Ishikawa (cell line): ENCODE measurements at regions not wholly inside any gene's neighbourhood (a gene's known extent, or its start where the extent isn't known, plus 50 kb on each side); places are given as distances from the start of the nearest gene placed in this dataset.

Experiments
- CEBPB ChIP-seq: IDR thresholded peaks from 2 replicates; pipeline ENCODE4 v1.6.1; 2012
- CREB1 ChIP-seq: IDR thresholded peaks from 2 replicates; pipeline ENCODE4 v1.6.1; 2012; ENCODE audit warnings: low read depth
- EGR1 ChIP-seq: IDR thresholded peaks from 2 replicates; pipeline ENCODE4 v1.6.1; 2012
- EP300 ChIP-seq: IDR thresholded peaks from 2 replicates; pipeline ENCODE4 v1.6.1; 2012; ENCODE audit warnings: borderline replicate concordance
- FOXM1 ChIP-seq: IDR thresholded peaks from 2 replicates; pipeline ENCODE4 v1.6.1; 2012; ENCODE audit warnings: low read depth, borderline replicate concordance
- NFIC ChIP-seq: IDR thresholded peaks from 2 replicates; pipeline ENCODE4 v1.6.1; 2012
- RAD21 ChIP-seq: IDR thresholded peaks from 2 replicates; pipeline ENCODE4 v1.6.1; 2012; ENCODE audit warnings: low read depth
- TAF1 ChIP-seq: IDR thresholded peaks from 2 replicates; pipeline ENCODE4 v1.6.1; 2012; ENCODE audit warnings: low read depth, mild to moderate bottlenecking
- TCF12 ChIP-seq: IDR thresholded peaks from 2 replicates; pipeline ENCODE4 v1.6.1; 2012; ENCODE audit warnings: low read depth
- TEAD4 ChIP-seq: IDR thresholded peaks from 2 replicates; pipeline ENCODE4 v1.6.1; 2012
- YY1 ChIP-seq: IDR thresholded peaks from 2 replicates; pipeline ENCODE4 v1.6.1; 2012; ENCODE audit warnings: low read depth
- ZBTB7A ChIP-seq: IDR thresholded peaks from 2 replicates; pipeline ENCODE4 v1.6.1; 2012; ENCODE audit warnings: low read depth
- TF ChIP-seq, protein P1 (sequence below): IDR thresholded peaks from 2 replicates; pipeline ENCODE4 v1.6.1; 2012; ENCODE audit warnings: low read depth, mild to moderate bottlenecking
- TF ChIP-seq, protein P2 (sequence below): IDR thresholded peaks from 2 replicates; pipeline ENCODE4 v1.6.1; 2012
- TF ChIP-seq, protein P3 (sequence below): IDR thresholded peaks from 2 replicates; pipeline ENCODE4 v1.6.1; 2012

DNA sequence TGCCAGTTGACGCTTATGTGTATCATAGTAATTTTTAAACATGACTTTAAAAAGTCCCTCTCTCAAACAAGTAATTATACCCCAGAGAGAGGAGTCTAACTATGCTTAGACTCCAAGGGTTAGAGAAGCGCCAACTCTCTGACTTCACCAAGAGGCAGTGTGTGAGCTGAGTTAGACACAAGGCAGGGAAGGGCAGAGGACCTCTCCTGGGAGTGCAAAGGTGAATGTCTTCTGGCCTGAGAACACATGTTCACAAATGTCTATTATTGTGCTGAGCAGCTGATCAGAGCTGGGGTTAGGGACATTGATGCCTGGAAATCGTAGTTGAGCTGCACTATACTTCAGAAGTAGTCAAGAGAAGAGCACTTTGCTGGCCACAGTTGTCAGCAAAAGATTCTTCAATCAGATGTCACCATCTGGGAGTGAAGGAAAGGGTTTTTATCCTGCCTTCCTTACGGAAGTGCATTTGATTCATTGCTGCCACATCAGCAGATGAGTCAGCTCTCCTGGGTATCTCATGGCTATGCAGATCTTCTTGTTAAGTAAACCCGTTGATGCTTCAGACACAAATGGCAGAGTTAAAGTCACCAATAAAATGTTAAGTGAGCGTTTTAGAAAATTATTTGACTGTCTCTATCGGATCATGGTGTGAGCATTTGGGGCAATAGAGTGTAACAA, 283.2 kb upstream of the ARGLU1 start:
- TF ChIP-seq RAD21: no peak
- no peak for TF ChIP-seq CEBPB
- no peak for TF ChIP-seq NFIC
- no peak for TF ChIP-seq TAF1
- TF ChIP-seq CREB1: no peak
- TF ChIP-seq, protein P1, sequence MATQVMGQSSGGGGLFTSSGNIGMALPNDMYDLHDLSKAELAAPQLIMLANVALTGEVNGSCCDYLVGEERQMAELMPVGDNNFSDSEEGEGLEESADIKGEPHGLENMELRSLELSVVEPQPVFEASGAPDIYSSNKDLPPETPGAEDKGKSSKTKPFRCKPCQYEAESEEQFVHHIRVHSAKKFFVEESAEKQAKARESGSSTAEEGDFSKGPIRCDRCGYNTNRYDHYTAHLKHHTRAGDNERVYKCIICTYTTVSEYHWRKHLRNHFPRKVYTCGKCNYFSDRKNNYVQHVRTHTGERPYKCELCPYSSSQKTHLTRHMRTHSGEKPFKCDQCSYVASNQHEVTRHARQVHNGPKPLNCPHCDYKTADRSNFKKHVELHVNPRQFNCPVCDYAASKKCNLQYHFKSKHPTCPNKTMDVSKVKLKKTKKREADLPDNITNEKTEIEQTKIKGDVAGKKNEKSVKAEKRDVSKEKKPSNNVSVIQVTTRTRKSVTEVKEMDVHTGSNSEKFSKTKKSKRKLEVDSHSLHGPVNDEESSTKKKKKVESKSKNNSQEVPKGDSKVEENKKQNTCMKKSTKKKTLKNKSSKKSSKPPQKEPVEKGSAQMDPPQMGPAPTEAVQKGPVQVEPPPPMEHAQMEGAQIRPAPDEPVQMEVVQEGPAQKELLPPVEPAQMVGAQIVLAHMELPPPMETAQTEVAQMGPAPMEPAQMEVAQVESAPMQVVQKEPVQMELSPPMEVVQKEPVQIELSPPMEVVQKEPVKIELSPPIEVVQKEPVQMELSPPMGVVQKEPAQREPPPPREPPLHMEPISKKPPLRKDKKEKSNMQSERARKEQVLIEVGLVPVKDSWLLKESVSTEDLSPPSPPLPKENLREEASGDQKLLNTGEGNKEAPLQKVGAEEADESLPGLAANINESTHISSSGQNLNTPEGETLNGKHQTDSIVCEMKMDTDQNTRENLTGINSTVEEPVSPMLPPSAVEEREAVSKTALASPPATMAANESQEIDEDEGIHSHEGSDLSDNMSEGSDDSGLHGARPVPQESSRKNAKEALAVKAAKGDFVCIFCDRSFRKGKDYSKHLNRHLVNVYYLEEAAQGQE: no peak
- no peak for TF ChIP-seq EGR1
- TF ChIP-seq EP300: no peak
- TF ChIP-seq, protein P2, sequence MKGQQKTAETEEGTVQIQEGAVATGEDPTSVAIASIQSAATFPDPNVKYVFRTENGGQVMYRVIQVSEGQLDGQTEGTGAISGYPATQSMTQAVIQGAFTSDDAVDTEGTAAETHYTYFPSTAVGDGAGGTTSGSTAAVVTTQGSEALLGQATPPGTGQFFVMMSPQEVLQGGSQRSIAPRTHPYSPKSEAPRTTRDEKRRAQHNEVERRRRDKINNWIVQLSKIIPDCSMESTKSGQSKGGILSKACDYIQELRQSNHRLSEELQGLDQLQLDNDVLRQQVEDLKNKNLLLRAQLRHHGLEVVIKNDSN: no peak
- TF ChIP-seq TCF12: no peak
- no peak for TF ChIP-seq FOXM1

DNA sequence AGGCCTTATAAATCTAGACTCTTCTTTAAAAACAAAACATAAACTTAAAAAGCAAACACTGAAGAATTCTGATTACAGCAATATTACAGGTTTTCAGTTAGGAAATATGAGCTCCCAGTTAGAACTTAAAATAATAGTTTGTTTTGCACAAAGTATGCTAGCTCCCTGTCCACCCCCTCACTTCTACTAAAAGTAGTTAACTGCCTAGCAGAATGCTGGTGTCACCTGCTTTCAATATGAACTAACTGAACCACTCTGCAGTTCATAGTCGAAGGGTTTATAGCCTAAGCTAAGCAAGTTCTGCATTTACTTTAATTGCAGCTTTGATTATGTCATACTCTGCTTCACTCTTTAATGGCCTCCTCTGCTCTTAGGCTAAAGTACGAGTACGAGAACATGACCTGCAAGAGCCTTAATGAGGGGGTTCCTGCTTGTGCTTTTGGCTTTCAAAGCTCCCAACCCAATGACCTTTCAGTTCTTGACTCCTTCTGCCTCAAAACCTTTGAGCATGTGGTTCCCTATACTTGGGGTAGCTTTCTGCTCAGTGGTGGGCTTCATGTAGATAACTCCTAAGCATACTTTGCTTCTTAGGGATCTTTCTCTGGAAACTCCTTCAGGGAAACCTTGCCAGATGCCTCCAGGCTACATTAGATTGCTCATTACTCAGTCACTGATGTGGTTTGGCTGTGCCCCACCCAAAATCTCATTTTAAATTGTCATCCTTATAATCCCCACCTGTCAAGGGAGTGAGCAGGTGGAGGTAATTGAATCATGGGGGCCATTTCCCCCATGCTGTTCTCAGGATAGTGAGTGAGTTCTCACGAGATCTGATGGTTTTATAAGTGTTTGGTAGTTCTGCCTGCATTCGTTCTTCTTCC, 278.9 kb upstream of the ARGLU1 start:
- TF ChIP-seq CREB1 (no peak), TEAD4 (no peak), ZBTB7A (no peak), FOXM1 (no peak), RAD21 (no peak)
- TF ChIP-seq, protein P2: no peak
- TF ChIP-seq, protein P1: no peak

DNA sequence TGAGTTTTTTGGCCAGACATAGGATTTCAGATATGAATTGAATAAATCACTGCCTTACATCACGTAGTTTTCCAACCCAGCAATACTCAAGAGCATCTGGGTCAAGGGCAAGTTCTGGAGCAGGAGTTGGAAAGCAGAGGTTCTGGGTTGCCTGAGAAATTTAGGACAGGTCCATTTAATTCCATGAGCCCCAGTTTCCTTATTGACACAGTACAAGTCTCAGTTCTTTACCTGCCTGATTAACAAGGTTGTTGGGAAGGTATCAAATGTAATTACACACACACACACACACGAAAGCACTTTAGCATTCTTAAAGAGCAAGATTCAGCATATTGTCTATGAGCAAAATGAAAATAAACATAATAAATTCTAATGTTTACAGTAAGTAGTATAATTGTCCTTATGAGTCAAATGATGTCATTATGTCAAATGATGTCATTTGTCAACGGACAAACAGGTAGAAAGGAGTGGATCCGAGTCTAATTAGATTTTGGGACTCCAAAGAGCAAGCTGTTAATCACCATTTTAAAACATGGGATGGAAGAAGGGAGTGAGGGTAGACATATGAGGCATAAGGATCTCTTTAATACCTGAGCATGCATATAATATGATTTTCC, 268.4 kb upstream of the ARGLU1 start:
- TF ChIP-seq YY1: no peak
- TF ChIP-seq, protein P3, sequence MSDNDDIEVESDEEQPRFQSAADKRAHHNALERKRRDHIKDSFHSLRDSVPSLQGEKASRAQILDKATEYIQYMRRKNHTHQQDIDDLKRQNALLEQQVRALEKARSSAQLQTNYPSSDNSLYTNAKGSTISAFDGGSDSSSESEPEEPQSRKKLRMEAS: no peak
- TF ChIP-seq TCF12: no peak
- TF ChIP-seq NFIC: no peak
- TF ChIP-seq FOXM1: no peak
- no peak for TF ChIP-seq EP300
- TF ChIP-seq TAF1: no peak
- TF ChIP-seq TEAD4: no peak
- no peak for TF ChIP-seq EGR1

DNA sequence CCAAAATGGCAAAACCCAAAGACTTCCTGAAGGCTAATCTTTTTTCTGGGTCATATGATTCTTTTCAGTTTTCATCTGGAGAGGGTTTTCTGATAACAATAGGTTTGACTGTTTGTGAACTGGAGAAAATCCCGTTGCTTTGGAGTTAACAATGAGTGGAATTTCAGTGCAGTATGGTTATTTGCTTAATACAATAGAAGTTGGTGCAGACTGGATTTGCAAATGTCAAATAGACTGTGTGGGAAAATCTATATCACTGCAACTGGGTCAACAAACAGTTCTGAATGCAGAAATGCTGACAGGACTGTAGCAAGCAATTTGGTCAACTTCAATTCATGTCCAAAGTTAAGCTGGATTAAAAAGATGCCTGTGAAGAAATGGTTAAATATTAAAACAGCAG, 267.5 kb upstream of the ARGLU1 start:
- TF ChIP-seq TEAD4 (no peak), EGR1 (no peak), EP300 (no peak), NFIC (no peak), CREB1 (no peak), RAD21 (no peak), TAF1 (no peak), ZBTB7A (no peak), FOXM1 (no peak), YY1 (no peak), TCF12 (no peak), CEBPB (no peak)
- TF ChIP-seq, protein P1: no peak
- TF ChIP-seq, protein P2: no peak
- TF ChIP-seq, protein P3: no peak
